ENCODE measurements at regions not wholly inside any gene's neighbourhood (a gene's known extent, or its start where the extent isn't known, plus 50 kb on each side); places are given as distances from the start of the nearest gene placed in this dataset.
"Not testable (repeated sequence)": the region's sequence is repeated elsewhere in the genome, so short reads cannot be mapped to it uniquely, and the experiment has no call there.

- DNase-seq: no peak
These were observed 709.1 kb downstream of the PTPRU start for GRCh38 chr1:29945426-29945825.

GRCh38 chr1:29944253-29944905, 708.1 kb downstream of the PTPRU start:
- DNase-seq: no peak

DNA sequence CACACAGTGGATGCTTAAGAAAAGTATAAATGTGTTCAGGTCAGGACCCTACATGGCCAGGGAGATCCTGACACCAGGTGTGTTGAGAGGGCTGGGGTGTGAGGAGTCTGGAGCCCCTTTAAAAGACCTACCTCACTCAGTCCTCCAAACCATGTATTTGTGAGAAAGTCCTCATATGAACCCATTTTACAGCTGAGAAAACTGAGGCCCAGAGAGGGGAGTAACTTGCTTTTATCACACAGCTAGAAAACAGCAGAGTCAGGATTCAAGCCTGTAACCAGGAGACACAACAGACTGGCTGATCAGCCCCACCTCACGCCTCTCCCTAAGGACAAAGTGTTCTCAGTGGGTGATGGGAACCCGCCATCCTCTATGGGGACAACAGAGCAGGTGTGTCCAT, 706.7 kb downstream of the PTPRU start:
- no peak for DNase-seq

GRCh38 chr1:29939079-29939478, 702.8 kb downstream of the PTPRU start:
- no peak for DNase-seq

DNA sequence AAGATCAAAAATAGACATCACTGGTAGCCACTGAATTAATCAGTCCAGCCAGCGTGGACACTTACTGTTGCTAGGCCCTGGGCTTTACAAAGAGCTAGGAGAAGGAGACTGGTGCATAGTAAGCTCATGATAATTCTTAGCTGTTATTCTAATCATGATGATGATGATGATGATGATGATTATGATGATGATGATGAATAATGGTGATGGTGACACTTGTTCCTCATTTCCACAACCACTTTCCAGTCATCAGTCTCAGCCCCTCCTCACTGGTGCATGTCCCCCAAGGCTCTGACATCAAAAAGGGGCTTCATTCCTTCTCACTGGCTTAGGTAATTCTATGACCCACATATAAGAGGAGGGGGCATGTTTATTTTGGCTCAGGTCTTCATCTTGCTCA, 701.0 kb downstream of the PTPRU start:
- DNase-seq: no peak

DNA sequence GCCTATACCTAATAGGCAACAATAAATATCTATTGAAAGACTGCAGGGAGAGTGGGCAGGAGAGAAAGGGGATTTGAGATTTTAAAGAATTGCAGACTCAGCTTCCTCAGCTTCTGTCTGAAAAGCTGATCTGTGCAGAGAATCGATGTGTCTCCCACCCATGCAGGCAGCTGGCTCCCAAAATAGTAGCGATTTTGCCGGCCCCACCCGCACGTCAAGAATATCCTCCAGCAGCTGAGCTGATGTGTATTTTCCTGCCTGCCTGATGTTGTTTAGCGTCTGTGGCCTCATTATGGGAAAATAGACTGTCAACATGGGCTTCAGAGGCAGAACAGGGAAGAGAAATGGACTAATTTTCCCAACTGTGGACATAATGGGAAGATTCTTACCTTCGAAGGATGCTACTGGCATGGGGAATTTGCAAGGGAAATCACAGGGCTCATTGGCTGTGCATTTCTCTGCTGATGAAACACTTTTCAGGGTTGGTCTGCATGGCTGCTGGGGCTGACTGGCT, 699.8 kb downstream of the PTPRU start:
- DNase-seq: no peak

GRCh38 chr1:29934255-29934772, 698.0 kb downstream of the PTPRU start:
- DNase-seq: no peak

- DNase-seq: no peak
These were observed 696.7 kb downstream of the PTPRU start for GRCh38 chr1:29933067-29933466.

GRCh38 chr1:29932626-29933025, 696.3 kb downstream of the PTPRU start:
- DNase-seq: no peak

DNA sequence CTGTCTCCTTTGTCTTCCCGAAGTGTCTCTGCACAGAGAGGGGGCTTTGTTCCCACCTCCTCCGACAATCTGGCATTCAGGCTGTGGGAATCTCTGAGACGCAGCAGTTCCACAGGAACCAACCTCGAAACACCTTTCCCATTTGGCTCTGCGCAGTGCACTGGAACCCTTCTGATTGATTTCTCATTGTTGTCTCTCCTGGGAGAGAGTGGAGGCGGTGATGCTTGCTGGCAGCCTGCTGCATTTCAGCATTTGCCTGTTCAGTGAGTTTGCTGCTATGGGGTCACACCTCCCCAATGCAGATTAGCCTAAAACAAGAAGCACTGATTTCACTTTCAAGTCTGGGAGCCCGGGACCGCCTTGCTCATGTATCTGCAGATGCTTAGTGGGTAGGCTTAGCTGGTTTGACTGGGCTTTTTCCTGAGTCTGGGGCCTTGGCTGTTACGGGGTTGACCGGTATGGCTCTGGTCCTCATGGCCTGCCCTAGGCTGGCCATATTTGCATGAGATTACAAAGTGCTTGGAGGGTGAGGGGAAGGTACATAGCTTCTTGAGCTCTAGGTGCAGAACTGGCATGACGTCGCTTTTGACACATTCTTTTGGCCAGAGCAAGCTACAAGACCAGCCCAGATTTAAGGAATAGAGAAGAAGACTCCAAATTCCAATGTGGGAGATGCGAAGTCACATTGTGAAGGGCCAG, 695.3 kb downstream of the PTPRU start:
- DNase-seq: no peak

DNA sequence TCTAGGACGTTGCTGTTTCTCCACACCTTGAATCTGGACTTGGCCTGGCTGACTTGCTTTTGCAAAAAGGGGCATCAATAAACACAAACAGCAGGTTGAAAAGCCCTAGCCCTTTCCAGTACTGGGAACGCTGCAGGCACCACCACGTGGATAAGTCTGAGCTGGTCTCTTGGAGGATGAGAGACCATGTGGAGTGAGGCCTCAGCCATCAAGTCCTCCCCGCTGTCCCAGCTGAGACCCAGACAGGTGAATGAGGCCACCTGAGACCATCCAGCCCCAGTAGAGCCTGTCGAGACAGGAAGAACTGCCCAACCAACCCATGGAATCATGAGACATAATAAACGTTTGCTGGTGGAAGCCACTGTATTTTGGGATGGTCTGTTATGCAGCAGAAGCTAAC, 688.7 kb downstream of the PTPRU start:
- no peak for DNase-seq

DNA sequence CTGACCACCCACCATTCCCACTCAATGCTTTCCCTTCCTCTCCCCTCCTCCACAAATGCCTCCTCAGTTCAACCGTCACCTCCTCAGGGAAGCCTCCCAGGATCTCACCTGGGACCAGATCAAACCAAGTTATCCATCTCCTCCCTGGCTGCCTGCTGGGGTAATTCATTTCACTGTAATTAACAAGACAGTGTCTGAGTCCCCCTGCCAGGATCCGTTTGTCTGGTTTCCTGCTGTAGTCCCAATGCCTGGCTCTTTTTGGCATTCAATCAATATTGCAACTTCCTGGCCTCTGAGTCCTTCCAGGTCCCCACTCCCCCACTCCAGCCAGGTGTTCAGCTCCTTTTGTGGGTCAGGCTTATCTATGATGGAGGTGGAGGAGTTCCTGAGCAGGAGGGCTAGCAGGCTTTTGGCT, 687.7 kb downstream of the PTPRU start:
- no peak for DNase-seq

DNA sequence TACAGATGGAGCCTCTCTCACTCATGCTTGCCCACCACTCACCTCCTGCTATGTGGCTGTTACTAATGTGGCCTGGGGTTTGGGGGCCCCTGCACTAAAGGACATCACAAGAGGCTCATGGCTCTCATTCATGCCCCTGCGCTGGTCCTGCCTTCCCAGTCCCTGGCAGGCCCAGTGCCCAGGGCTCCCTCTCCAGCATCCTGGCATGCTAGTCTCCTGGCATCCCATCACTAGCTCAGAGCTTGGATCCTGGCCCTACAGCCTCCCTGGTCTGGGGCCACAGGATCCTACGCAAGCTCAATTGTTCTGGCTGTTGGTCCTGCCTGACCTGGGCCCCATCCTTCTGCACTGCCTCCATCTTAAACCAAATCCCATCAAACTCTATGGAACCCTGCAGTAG, 685.4 kb downstream of the PTPRU start:
- no peak for DNase-seq

- no peak for DNase-seq
These were observed 684.5 kb downstream of the PTPRU start for GRCh38 chr1:29920784-29921183.

GRCh38 chr1:29920316-29920715, 684.0 kb downstream of the PTPRU start:
- no peak for DNase-seq

DNA sequence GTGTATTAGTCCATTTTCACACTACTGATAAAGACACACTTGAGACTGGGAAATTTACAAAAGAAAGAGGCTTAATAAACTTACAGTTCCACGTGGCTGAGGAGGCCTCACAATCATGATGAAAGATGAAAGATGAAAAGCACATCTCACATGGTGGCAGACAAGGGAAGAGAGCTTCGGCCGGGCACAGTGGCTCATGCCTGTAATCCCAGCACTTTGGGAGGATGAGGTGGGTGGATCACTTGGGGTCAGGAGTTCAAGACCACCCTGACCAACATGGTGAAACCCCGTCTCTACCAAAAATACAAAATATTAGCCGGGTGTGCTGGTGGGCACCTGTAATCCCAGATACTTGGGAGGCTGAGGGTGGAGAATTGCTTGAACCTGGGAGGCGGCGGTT, 682.7 kb downstream of the PTPRU start:
- DNase-seq: not testable (repeated sequence)

DNA sequence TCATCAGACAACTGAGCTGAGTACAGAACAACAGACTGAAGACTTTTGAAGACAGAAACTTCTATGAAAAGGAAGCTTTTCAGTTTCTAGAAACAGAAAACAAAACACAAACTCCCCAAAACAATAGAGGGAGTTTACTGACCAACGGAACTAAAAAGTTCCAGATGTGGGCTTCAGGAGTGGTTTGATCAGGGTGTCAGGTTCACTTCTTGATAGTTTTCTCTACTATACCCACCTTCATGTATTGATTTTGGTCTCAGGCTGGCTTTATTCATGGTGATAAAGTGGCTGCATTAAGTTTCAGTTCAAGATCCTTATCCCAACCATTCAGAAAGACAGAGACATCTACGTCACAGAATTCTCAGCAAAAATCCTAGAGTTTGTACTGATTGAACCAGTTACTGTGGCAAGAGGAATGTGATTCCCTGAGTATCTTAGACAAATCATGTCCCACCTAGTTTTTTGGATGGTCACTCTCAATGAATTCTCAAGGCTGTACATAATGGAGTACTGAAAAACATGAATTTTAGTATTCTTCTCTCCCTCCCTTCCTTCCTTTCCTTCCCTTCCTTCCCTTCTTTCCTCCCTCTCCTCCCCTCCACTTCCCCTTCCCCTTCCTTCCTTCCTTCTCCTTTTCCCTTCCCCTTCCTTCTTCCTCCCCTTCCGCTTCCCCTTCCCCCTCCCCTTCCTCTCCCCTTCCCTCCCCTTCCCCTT, 680.5 kb downstream of the PTPRU start:
- no peak for DNase-seq

GRCh38 chr1:29914936-29915335, 678.6 kb downstream of the PTPRU start:
- no peak for DNase-seq

- DNase-seq: no peak
These were observed 676.1 kb downstream of the PTPRU start for GRCh38 chr1:29912425-29912824.

DNA sequence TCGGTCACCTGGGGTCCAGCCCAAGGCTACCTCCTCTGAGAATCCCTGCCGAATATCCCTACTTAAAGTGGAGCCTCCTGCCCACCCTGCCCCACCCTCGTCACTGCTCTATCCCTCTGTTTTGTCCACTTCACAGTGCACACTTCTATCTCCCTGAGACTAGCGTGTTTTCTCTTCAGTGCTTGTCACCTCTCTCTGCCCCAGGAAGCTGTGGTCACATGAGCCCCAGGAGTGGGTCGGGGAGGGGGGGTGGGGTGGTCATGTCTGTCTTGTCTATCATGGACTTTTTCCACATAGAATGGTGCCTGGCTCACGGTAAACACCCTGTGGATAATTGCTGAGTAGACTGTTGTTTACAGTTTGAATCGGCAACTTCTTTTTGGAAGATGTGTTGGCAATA, 673.6 kb downstream of the PTPRU start:
- DNase-seq: no peak

DNA sequence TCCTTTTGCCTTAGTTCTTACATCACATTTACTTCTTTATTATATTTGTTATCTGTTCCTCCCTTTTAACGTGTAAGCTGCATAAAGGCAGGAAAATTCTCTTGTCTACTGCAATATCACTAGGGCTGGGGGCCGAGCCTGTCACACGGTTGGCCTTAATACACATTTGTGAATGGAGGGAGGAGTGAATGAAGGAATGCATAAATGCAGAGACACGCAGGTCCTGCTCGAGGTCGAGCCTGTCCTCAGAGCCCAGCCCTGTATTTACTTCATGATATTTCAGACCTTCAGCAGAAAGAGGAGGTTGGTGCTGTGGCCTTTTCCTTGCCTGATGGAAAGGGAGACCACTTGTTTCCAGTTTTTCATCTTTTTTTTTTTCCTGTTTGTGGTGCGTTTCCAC, 671.3 kb downstream of the PTPRU start:
- no peak for DNase-seq

- DNase-seq: no peak
These were observed 670.6 kb downstream of the PTPRU start for GRCh38 chr1:29906927-29907326.

DNA sequence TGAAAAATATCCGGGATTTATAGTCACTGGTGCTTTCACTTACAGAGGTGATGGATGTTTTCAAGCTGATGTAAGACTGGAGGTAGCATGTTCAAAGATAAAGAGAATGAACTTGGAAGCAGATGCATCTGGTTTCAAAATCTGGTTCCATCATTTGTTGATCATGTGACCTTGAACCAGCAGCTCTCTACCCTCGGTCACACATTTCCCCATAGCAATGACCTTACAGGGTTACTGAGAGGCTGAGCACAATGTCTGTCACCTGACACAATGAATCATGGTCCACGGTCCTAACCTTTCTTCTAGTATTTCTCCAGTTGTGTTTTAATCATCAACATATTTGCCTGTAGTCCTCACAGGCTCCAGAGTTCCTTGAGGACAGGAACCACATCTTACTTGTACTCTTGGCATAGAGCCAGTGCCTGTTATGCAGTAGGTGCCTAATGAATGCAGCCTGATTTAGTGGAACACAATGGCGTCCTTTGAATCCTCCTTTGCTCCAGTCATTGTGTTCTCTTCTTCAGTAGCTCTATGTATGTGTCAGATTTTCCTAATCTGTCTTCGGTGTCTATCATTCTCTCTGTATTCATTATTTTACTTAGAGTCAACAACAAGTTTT, 667.3 kb downstream of the PTPRU start:
- DNase-seq: no peak
